ENCODE measurements at regions not wholly inside any gene's neighbourhood (a gene's known extent, or its start where the extent isn't known, plus 50 kb on each side); places are given as distances from the start of the nearest gene placed in this dataset.
"Not testable (repeated sequence)": the region's sequence is repeated elsewhere in the genome, so short reads cannot be mapped to it uniquely, and the experiment has no call there.

GRCh38 chr11:25562417-25562816, 769.5 kb upstream of the ANO3 start:
- no peak overlapping the region for H3K27ac Mint-ChIP-seq
- H3K4me1 Mint-ChIP-seq (ENCODE audit: unreplicated experiment) = peaks cover 5% of the 10 kb centered on the region
- H3K4me3 Mint-ChIP-seq = no peak overlapping the region
- H3K36me3 Mint-ChIP-seq = no peaks in the 10 kb centered on the region
- no peak for DNase-seq (ENCODE audit: extremely low spot score, unreplicated experiment)
- H3K27me3 Mint-ChIP-seq = no peaks in the 10 kb centered on the region
- TF ChIP-seq, protein P1, sequence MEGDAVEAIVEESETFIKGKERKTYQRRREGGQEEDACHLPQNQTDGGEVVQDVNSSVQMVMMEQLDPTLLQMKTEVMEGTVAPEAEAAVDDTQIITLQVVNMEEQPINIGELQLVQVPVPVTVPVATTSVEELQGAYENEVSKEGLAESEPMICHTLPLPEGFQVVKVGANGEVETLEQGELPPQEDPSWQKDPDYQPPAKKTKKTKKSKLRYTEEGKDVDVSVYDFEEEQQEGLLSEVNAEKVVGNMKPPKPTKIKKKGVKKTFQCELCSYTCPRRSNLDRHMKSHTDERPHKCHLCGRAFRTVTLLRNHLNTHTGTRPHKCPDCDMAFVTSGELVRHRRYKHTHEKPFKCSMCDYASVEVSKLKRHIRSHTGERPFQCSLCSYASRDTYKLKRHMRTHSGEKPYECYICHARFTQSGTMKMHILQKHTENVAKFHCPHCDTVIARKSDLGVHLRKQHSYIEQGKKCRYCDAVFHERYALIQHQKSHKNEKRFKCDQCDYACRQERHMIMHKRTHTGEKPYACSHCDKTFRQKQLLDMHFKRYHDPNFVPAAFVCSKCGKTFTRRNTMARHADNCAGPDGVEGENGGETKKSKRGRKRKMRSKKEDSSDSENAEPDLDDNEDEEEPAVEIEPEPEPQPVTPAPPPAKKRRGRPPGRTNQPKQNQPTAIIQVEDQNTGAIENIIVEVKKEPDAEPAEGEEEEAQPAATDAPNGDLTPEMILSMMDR (conservative IDR thresholded peaks at IDR 0.05) = no peak
- peaks cover 9% of the 10 kb centered on the region for H3K9me3 Mint-ChIP-seq

DNA sequence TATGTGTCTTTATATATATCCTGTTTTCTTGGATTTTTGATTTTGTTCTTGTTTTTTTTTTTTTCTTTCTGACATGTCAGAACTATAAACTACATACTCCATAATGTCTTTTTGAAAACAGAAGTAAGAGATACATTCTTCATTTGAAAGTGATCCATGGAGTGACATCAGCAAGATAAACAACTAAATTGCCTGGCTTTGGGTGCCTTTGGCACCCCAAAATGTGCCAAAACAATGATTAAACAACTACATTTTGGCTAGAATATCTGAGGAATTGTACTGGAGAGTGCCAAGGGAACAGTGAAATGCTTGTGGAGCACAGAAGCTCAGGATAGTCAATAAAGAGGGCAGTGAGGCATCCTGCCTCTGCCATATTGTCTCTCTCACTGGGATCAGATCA, 766.1 kb upstream of the ANO3 start:
- peaks cover 5% of the 10 kb centered on the region for H3K4me1 Mint-ChIP-seq (ENCODE audit: unreplicated experiment)
- no peak overlapping the region for H3K4me3 Mint-ChIP-seq
- TF ChIP-seq, protein P1 (conservative IDR thresholded peaks at IDR 0.05) = no peak
- H3K27me3 Mint-ChIP-seq = no peaks in the 10 kb centered on the region
- no peak for DNase-seq (ENCODE audit: extremely low spot score, unreplicated experiment)
- peaks cover 9% of the 10 kb centered on the region for H3K9me3 Mint-ChIP-seq
- no peaks in the 10 kb centered on the region for H3K36me3 Mint-ChIP-seq
- no peak overlapping the region for H3K27ac Mint-ChIP-seq

- no peak for DNase-seq (ENCODE audit: extremely low spot score, unreplicated experiment)
- Mint-ChIP-seq H3K27me3 (no peaks in the 10 kb centered on the region), H3K9me3 (peaks cover 9% of the 10 kb centered on the region), H3K27ac (no peak overlapping the region), H3K4me1 (ENCODE audit: unreplicated experiment) (peaks cover 5% of the 10 kb centered on the region), H3K4me3 (no peak overlapping the region), H3K36me3 (no peaks in the 10 kb centered on the region)
- TF ChIP-seq, protein P1 (conservative IDR thresholded peaks at IDR 0.05) = no peak
Measured at GRCh38 chr11:25566298-25567200, 765.4 kb upstream of the ANO3 start.

- Mint-ChIP-seq H3K27ac (no peak overlapping the region), H3K27me3 (no peaks in the 10 kb centered on the region), H3K4me1 (ENCODE audit: unreplicated experiment) (no peaks in the 10 kb centered on the region), H3K36me3 (no peaks in the 10 kb centered on the region), H3K9me3 (no peaks in the 10 kb centered on the region), H3K4me3 (no peak overlapping the region)
- TF ChIP-seq, protein P1 (conservative IDR thresholded peaks at IDR 0.05) = no peak
- no peak for DNase-seq (ENCODE audit: extremely low spot score, unreplicated experiment)
Measured at GRCh38 chr11:25576320-25576719, 755.6 kb upstream of the ANO3 start.

GRCh38 chr11:25579554-25579953, 752.4 kb upstream of the ANO3 start:
- not testable (repeated sequence) for H3K4me1 Mint-ChIP-seq (ENCODE audit: unreplicated experiment); H3K27ac Mint-ChIP-seq; H3K9me3 Mint-ChIP-seq; H3K36me3 Mint-ChIP-seq; H3K27me3 Mint-ChIP-seq; H3K4me3 Mint-ChIP-seq; DNase-seq (ENCODE audit: extremely low spot score, unreplicated experiment)

GRCh38 chr11:25583596-25583995, 748.3 kb upstream of the ANO3 start:
- H3K9me3 Mint-ChIP-seq = no peaks in the 10 kb centered on the region
- H3K4me1 Mint-ChIP-seq (ENCODE audit: unreplicated experiment) = no peaks in the 10 kb centered on the region
- H3K36me3 Mint-ChIP-seq = no peaks in the 10 kb centered on the region
- no peak for DNase-seq (ENCODE audit: extremely low spot score, unreplicated experiment)
- H3K4me3 Mint-ChIP-seq = no peak overlapping the region
- H3K27ac Mint-ChIP-seq = no peak overlapping the region
- TF ChIP-seq, protein P1 (conservative IDR thresholded peaks at IDR 0.05) = no peak
- no peaks in the 10 kb centered on the region for H3K27me3 Mint-ChIP-seq

Measured in type B pancreatic cell (in vitro differentiated cells).